Right kidney (tissue), 1 donor: ENCODE measurements at regions not wholly inside any gene's neighbourhood (a gene's known extent, or its start where the extent isn't known, plus 50 kb on each side); places are given as distances from the start of the nearest gene placed in this dataset.

Source experiments
- DNase-seq: peaks from one replicate; pipeline ENCODE4 v3.0.0-alpha.2; 2016

- no peak for DNase-seq
Observed at GRCh38 chr1:30196872-30197638, 526.3 kb downstream of the MATN1 start.

DNA sequence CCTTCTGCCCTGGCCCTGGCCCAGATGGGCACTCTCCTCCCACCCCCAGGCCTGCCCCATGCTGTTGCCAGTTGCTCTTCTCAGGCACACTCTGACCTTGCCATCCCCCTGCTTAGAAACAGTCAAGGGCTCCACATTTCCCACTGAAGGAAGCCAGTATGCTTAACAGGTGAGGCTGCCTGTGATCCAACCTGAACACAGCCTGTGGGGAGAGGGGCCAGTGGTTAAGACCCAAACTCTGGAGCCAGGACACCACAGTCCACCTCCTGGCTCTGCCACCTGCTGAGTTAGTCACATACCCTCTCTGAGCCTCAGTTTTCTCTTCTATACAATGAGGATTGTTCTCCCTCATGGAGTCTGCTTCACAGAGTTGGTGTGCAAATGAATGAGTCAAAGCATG lies 526.9 kb downstream of the MATN1 start:
- DNase-seq, result no peak

DNA sequence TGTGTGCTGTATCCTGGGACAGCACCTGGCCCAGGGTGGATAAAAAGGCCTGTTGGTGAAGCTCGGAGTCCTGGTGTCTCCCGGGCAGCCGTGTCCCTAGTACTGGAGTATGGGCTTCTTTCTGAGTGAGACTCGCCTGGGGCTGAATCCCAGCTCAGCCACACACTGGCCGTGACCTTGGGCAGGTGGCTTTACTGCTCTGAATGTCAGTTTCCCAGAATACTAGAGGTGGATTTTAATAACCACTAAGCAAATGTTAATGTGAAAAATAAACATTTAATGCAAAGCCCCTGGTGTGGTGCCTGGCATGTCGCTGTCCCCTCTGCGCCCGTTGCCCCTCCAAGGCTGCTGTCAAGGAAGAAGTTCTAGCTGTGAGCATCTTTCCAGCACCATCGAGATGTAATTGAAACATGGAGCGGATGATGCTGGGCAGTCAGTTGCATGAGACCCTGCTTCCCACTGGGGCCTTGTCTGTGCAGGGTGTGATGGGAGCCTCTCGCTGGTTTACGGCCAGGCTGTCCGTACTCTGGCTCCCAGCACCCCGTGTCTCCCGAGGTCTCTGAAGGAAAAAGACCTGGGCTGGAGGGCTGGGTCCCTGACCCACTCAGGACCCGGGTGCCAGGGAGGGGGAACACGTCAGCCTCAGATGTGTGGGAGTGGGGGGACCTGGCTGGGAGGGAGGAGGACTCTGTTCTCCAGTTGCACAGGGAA lies 527.8 kb downstream of the MATN1 start:
- no peak for DNase-seq

GRCh38 chr1:30194741-30195423 lies 528.5 kb downstream of the MATN1 start:
- DNase-seq, result no peak

- no peak for DNase-seq
Observed at GRCh38 chr1:30194046-30194619, 529.3 kb downstream of the MATN1 start.

DNA sequence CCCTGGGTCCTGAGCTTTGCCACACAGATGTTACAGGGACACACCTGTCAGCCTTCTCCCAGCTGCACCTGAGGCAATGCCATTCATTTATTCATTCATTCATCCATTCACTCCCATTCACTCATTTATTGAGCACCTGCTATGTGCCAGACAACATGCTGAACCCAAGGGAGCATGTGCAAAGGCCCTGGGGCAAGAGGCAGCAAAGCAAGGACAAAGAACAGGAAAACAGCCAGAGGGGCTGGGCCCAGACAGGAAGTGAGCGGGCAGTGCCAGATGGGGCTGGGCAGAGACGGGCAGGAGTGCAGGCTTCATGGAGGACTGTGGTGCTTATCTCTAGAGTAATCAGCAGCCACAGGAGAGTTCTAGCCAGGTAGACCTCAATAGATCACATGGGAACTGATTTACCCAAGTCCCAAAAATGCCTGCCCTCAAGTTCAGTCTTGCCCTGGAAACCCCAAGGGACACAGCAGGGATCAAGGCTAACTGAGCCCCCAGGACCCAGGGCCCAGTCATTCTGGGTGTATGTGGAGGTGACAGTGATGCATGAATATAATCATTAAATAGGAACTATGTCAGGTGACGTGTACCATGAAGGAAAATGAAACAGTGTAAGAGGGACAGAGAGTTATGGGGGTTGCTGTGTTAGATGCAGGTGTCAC lies 530.3 kb downstream of the MATN1 start:
- no peak for DNase-seq

DNA sequence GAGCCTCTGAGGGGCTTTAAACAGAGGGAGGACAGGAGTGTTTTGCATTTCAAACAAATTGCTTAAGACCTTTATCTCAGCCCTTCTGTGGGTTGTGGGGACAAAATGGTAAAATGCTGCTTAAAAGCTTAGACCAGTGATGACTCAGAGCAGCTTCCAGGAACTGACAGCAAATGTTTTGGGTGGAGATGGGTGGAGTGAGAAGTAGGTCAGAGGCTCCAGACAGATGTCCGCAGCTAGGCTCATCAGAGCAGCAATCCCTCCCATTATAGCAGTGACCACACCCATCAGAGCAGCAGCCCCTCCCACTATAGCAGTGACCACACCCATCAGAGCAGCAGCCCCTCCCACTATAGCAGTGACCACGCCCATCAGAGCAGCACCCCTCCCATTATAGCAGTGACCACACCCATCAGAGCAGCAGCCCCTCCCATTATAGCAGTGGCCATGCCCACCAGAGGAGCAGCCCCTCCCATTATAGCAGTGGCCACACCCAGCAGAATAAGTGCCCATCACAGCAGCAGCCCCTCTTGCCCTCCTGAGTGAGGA lies 532.2 kb downstream of the MATN1 start:
- DNase-seq, result no peak

DNA sequence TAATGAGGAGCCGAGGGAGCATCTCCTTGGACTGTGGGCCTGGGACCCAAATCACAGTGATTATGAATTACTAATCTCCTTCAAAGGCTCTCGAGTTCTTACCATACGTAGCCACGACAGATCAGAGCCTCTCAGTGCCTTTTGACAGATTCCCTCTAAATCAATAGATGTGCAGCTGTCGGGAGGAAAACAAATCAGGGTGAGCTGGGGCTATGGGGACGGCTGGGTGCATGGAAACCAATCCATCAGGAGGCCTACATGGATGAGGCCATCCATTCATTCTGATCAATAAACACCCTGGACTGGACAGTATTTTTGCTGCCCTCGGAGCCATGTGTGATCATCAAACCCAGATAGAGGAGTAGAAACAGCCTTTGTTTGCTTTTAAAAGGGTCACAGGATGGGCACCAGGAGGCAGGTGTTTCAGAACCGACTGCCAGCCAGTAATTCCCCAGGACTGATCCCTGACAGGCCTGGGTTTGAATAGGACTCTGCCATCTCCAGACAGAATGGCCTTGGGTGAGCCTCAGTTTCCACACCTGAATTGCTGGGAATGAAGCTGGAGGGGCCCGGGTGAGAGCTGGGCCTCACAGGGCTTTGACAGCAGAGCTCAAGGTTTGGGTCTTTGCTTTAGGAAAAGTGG lies 532.8 kb downstream of the MATN1 start:
- DNase-seq, result no peak

GRCh38 chr1:30189818-30190500 lies 533.4 kb downstream of the MATN1 start:
- DNase-seq, result no peak

DNA sequence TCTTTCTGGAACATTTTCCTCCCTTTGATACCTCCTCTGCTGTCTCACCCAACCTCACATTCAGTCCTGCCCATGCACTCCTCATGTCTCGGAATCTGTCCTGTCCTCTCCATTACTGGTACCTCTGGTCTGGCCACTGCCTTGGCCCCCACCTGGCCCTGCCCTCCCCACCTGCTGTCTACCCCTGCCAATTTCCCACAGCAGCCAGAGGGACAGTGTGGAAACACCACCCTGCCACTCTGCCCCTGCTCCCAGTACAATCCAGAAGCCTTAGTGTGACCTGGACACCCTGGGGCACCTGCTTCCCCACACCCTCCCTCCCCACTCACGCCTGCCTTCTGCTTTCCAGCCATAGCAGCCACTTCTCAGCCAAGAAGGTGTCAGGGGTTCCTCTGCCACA lies 534.4 kb downstream of the MATN1 start:
- no peak for DNase-seq

- DNase-seq, result no peak
Observed at GRCh38 chr1:30188329-30188728, 535.1 kb downstream of the MATN1 start.

DNA sequence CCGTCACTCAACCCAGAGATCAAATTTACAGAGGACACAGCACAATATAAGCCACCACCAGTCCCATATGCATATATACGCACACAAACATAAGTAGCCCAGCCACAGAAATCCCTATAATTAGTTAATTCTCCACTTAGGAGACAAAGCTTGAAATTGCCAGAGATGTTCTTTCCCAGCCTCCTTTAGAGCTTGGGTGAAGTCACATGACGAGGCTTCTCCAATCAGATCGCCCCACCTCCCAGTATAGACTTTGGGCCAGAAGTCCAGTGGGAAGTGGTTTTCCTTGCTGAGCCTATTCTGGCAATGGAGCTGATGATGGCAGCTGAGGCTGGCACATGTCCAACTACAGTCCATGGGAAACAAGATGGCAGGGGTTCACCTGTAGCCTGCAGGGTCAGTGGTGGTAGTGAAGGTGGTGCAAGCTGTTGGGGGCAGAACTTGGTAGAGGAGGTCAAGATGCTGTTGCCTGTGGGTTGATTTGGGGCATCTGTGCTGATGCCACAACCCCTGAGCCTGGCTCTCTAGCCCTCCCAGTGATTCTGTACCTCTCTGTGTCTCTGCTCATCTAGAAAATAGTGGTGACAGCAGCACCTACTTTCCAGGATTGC lies 535.9 kb downstream of the MATN1 start:
- DNase-seq, result no peak

- no peak for DNase-seq
Observed at GRCh38 chr1:30186586-30186985, 536.8 kb downstream of the MATN1 start.

GRCh38 chr1:30185809-30186208 lies 537.6 kb downstream of the MATN1 start:
- DNase-seq, result no peak

DNA sequence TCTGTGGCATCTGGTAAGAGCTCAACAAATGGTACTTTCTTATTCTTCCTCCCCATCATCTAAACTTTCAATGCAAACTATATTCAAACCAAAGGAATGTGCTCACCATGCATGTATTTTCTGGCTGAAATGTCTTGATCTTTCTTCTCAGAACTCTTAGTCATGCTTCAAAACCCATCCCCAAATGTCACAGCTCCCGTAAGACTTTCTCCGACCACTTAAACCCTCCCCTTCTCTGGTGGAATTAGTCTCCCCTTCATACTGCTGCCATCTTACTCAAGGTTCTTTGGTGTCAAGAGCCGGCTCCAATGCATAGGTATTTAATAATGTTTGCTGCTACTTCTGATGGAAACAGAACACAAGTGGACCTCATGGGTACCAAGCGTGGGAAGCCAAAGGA lies 538.1 kb downstream of the MATN1 start:
- DNase-seq, result no peak

DNA sequence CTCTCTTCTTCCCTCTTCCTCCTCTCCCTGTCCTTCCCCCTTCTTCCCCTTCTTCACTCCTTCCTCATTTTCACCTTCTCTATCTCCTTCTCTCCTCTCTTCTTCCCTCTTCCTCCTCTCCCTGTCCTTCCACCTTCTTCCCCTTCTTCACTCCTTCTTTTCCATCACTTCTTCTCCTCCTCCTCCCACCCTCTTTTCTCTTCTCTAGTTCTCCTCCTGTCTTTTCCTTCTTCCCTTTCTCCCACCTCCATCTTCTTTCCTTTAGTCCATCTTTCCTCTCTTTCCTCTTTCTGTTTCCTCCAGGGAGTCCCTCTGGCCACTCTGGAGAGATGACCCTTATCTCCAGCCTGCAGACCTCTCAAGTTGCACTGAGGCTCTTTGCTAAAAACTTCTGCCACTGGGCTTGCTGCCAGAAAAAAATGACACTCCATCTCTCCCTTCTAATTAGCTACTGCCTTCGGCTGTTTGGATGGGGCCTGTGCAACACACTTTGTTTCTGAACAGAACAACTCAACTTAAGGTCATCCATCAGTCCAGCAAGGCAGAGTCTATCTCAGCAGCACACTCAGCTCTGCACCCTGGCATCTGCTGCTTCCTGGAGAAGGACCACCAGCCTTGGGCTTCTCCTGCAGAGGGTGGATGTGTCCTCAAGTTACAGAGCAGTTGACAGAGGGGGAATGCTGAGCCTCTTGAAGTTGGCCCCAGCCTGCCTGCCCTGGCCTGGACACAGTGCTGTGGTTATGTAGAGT lies 538.8 kb downstream of the MATN1 start:
- DNase-seq, result no peak

GRCh38 chr1:30183895-30184294 lies 539.5 kb downstream of the MATN1 start:
- no peak for DNase-seq

DNA sequence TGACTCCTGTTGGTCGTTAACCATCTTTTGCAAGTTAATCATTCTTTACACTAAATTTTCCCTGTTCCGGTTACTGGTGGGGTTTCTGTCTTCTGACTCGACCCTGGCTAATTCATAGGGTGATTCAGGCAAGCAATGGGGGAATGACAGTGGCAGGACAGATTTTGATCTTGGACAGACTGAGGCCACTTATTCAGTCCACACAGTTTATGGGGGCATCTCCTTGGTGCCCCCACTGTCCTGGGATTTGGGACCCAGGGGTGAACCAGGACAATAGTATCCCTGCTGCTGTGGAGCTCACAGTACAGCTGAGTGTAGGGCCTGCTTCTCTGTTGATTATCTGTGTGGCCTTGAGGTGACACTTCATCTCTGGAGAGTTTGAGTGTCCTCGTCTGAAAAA lies 540.4 kb downstream of the MATN1 start:
- no peak for DNase-seq

DNA sequence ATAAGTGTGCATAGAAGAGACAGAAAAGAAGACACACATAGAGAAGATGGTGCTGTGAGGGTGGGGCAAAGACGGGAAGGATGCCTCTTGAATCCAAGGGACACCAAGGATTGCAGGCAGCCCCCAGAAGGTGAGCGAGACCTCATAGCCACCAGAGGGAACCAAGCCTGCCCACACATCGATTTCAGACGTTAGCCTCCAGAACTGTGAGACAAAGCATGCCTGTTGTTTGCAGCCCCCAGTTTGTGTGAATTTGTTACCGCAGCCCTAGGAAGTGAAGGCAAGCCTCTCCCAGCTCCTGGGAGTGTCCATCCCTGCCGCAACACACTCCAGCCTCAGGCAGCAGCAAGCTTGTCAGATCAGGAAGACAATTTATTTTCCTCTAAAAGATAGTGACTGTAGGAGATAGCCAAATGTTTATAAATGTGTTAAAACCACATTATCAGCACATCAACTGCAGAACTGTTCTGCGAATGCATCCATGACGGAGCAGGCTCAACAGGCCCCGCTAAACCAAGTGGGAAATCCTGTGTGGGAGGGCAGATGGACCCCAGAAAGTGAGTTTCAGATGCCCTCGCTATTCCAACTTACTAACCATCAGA lies 543.3 kb downstream of the MATN1 start:
- no peak for DNase-seq
